HG02642 (cell line): ENCODE measurements at regions not wholly inside any gene's neighbourhood (a gene's known extent, or its start where the extent isn't known, plus 50 kb on each side); places are given as distances from the start of the nearest gene placed in this dataset.
"Not testable (repeated sequence)": the region's sequence is repeated elsewhere in the genome, so short reads cannot be mapped to it uniquely, and the experiment has no call there.

ENCODE experiments used
- ATAC-seq: cut with Tn5 transposase; IDR thresholded peaks from one replicate; pipeline ENCODE4 v1.9.1; 2021; ENCODE audit warnings: mild to moderate bottlenecking; ENCODE audit not compliant: unreplicated experiment, poor library complexity

GRCh38 chr11:82539669-82540068 is 194.0 kb downstream of the FAM181B start:
- ATAC-seq: peak; percentile 76

- no peak for ATAC-seq
These were observed 197.0 kb downstream of the FAM181B start for GRCh38 chr11:82536706-82537105.

GRCh38 chr11:82533628-82534327 is 199.9 kb downstream of the FAM181B start:
- ATAC-seq: no peak

- ATAC-seq: no peak
These were observed 203.7 kb downstream of the FAM181B start for GRCh38 chr11:82529936-82530335.

- ATAC-seq: no peak
These were observed 206.5 kb downstream of the FAM181B start for GRCh38 chr11:82527081-82527584.

- no peak for ATAC-seq
These were observed 210.5 kb downstream of the FAM181B start for GRCh38 chr11:82523141-82523540.

- no peak for ATAC-seq
These were observed 212.2 kb downstream of the FAM181B start for GRCh38 chr11:82521427-82521826.

- no peak for ATAC-seq
These were observed 226.4 kb downstream of the FAM181B start for GRCh38 chr11:82507288-82507687.

- ATAC-seq: no peak
These were observed 228.3 kb downstream of the FAM181B start for GRCh38 chr11:82505379-82505778.

- not testable (repeated sequence) for ATAC-seq
These were observed 232.5 kb downstream of the FAM181B start for GRCh38 chr11:82501174-82501573.

- no peak for ATAC-seq
These were observed 238.7 kb downstream of the FAM181B start for GRCh38 chr11:82494988-82495432.

GRCh38 chr11:82474876-82475275 is 258.8 kb downstream of the FAM181B start:
- no peak for ATAC-seq

- ATAC-seq: no peak
These were observed 268.2 kb downstream of the FAM181B start for GRCh38 chr11:82465481-82465880.

GRCh38 chr11:82462608-82463242 is 270.9 kb downstream of the FAM181B start:
- ATAC-seq: no peak

GRCh38 chr11:82458761-82459160 is 274.9 kb downstream of the FAM181B start:
- ATAC-seq: no peak

GRCh38 chr11:82458147-82458546 is 275.5 kb downstream of the FAM181B start:
- ATAC-seq: no peak

GRCh38 chr11:82450996-82451395 is 282.7 kb downstream of the FAM181B start:
- no peak for ATAC-seq

- no peak for ATAC-seq
These were observed 327.1 kb downstream of the FAM181B start for GRCh38 chr11:82406611-82407010.

GRCh38 chr11:82405421-82405820 is 328.2 kb downstream of the FAM181B start:
- no peak for ATAC-seq

GRCh38 chr11:82404981-82405380 is 328.7 kb downstream of the FAM181B start:
- ATAC-seq: no peak

GRCh38 chr11:82403640-82404305 is 329.9 kb downstream of the FAM181B start:
- no peak for ATAC-seq
